Activated T-helper 1 cell treated with anti-CD3 and anti-CD28 coated beads, Interleukin-2, amount 50 U/mL, for 16 hours (primary cell): ENCODE measurements at regions not wholly inside any gene's neighbourhood (a gene's known extent, or its start where the extent isn't known, plus 50 kb on each side); places are given as distances from the start of the nearest gene placed in this dataset.
A peak's percentile ranks its signal among the peaks of the same experiment; 100 is the strongest.
"Not testable (repeated sequence)": the region's sequence is repeated elsewhere in the genome, so short reads cannot be mapped to it uniquely, and the experiment has no call there.

Experiments
- DNase-seq, 2 donors: peaks; one replicate each; pipeline ENCODE4 v3.0.0-alpha.2; 2020; ENCODE audit warnings: low read depth in 1 of 2, low spot score in 1 of 2

DNA sequence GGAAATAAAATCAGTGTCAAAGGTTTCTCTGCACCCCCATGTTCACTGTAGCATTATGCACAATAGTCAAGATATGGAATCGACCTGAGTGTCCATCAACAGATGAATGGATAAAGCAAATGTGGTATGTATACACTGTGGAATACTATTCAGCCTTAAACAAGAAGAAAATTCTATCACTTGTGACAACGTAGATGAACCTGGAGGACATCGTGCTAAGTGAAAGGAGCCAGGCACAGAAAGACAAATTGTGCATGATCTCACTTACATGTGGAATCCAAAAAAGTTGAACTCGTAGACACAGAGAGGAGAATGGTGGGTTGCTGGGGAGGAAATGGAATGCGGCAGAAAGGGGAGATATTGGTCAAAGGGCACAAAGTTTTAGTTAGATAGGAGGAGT lies 136.3 kb upstream of the ESR1 start:
- no peak for DNase-seq

DNA sequence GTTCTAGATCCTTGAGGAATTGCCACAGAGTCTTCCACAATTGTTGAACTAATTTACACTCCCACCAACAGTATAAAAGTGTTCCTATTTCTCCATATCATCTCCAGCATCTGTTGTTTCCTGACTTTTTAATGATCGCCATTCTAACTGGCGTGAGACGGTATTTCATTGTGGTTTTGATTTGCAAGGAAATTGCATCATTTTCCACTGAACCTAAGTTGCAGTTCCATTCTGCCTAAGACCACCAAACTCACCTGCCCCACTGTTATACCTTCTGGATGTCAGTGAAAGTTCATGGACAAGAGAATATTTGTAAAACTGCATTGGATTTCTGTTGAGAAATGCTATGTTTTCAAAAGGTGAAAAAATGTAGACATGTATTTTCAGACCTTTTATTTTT lies 132.9 kb upstream of the ESR1 start:
- no peak for DNase-seq

DNA sequence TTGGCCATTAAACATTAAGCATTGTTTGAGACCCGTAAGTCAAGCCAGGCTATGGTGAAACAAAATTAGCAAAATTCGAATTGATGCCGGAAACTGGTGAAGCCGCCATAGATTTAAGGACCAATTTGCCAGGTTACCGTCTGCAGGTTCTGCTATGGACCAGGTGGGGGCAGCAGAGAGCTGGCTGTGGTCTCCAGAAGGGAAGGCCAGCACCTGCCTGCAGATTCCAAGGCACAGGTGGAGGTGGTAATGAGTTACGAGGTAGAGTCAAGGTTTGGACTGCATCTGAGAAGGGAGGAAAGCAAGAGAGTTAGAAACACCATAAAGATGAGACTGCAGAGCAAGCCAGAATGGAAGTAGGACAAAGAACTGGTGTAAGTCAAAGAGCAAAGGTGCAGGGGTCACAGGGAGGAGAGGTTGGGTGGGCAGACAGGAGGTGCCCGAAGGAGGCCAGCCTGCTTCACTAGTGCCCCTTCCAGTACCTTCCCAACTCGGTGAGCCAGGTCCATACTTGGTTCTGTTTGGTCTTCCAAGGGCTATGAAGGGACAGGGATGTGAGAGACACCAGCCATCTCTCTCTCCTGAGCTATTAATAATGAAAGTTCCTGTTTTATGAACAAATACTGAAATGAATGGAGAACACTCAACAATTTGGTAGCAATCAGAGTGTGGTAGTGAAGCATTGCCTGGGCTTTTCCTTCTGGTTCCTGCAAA lies 131.6 kb upstream of the ESR1 start:
- DNase-seq: peak in 1 of 2 donors; percentile 11

DNA sequence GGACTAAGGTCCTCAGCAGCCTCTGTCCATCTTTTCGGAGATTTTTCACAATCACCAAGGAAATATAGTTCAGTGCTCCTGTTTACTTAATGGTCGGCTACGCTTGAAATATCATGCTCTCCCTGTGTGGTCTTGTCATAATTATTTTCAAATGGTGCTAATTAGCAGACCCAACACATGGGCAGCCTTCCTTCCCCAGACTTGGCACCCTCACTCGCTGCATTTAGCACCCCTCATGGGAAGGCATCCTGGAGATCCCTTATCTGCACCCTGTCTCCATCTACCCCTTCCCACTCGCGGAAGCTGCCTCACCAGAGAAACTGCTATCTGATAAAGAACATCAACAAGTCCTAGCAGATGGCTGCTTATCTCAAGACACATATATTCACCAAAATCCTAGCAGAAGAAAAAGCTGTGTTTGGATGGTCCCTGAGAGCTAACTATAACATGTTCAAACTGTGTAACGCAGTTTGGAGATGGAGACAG lies 131.0 kb upstream of the ESR1 start:
- DNase-seq: no peak

DNA sequence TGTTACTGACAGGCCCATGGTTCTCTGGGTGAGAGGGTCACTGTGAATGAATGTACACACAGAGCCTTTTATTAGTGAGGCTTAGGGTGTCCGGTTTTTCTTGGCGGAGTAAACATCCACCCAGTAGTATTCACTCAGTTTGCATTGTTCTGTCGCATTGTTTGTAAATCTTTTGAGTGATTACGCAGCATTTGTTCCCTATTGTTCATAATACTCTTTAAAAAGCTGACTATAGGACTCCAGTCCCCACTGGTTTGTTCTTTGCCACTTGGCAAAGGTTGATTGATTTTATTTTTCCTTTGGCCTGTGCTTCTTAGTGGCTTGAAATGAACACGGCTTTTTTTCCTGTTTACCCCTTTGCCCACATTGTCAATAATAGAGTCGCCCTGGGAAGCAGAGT lies 130.1 kb upstream of the ESR1 start:
- DNase-seq: no peak

DNA sequence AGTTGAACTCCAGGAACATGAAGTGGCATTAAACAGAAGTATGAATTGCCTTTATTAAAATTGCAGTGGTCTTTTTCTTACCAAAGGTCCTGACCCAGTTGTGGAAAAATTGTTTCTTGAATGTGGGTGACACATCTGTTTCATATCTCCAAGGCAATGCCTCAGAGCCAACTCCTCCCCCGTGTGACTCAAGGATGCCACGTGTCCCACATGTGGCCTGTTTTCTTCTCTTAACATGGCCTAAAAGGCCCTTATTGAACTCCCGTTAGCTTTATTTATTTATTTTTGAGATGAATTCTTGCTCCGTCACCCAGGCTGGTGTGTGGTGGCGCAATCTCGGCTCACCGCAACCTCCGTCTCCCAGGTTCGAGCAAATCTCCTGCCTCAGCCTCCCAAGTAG lies 128.4 kb upstream of the ESR1 start:
- no peak for DNase-seq

DNA sequence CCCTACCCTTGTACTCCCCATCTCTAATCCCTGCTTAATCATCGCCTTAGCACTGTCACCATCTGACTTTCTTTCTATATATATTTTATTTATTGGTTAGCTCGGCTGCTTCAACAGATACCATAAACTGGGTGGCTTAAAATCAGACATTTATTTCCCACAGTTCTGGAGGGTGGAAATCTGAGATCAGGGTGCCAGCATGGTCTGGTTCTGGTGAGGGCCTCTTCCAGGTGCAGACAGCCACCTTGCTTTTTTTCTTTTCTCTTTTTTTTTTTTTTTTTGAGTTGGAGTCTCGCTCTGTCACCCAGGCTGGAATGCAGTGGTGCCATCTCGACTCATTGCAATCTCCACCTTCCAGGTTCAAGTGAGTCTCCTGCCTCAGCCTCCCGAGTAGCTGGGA lies 127.5 kb upstream of the ESR1 start:
- no peak for DNase-seq

DNA sequence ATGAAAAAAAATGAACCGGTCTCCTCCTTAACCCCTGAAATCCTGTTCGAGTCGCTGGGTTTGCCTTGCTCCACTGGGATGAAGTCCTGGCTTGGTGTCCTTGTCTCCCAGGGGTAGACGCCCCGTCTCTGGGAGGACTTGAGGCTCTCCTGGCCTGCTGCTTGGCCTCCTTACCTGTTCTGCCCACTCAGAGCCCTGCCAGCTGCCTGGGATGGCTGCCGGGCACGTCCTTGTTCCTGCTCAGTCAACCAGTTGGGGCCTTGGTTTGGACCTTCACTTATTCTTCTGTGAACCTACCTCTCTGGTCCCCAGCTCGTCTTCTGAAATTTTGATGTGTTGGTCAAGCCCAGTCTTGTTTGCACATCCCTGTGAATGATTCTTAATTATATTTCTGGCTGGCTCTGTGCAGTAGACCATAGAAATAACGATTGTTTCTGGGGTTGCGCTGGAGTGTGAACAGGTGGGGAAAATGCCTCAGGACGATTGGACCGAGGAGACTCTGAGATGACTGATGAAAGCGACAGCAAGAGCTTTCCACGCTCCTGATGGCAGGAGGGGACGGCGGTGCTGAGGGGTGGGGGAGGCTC lies 126.5 kb upstream of the ESR1 start:
- DNase-seq: no peak

DNA sequence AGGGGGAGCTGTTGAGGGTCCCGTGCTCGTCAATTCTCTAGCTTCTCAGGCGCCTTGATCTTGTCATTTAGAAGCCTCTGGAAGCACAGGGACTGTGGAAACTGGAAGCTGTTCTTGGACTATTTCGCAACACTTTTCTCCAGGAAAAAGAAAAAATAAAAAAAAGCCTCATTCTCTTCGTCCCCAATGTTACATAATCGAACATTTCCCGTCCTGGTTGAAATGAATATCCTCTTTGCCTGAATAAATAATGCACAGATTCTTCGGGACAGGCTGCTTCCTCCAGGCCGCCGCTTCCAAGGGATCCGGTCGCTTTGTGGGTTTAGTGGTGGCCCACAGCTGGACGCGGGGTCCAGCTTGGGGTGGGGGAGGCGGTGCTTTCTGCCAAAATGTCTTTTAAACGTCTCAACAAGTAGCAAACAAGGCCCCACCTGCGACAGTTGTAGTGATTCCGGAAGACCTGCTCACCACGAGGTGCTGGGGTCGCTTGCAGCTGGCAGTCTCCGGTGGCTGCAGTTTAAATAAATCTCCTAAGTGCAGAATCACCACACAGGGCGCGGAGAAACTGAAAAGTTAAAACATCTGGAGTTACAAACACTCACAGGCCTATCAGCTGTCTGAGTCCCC lies 125.9 kb upstream of the ESR1 start:
- DNase-seq: no peak

DNA sequence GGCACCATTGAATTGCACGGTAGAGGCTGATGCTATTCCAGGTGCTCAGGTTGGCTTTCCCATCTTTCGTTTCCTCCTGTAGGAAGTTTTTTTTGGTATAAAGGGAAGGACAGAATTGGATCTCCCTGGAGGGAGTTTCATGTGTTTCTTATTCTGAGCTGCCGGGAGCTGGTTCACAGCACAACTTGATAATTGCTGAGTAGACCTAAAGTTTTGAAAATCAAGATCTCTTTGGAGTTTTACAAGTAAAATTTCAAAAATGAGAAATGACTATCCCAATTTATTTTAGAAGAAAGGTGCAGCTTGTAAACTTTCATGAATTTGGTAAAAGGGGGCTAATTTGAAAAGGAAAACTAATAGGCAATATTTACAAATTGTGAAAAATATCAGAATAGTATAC lies 125.2 kb upstream of the ESR1 start:
- no peak for DNase-seq

DNA sequence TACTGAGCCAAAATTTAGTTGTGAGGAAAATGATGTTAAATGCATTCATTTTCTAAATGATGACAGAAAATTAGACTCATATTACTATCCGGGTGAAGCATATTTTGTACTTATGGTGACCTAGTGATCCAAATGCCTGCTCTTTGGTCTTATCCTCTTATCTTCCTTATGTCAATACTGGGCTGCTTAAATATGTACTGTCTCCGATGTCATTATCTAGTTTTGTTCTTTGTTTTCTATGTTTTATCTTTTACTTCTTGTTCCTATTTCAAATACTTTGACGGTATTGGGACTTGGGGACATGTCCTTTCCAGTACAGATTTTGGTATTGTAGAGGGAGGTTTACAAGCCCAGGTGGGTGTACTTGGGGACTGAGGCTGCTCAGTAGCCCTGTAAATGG lies 124.6 kb upstream of the ESR1 start:
- no peak for DNase-seq

DNA sequence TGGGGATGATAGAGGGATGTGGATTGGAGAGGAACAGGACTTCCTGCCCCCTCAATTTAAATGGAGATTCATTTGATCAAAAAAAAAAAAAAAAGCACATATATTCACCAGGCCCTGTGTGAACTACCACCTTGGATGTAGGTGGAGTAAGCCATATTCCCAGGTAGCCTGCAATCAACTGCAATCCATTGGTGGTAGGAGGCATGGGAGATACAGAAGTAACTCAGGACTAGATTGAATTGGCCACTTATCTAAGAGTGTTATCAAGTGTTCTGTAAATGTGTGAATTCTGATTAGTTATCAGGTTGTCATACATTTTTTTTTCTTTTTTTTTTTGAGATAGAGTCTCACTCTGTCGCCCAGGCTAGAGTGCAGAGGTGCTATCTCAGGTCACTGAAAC lies 124.1 kb upstream of the ESR1 start:
- no peak for DNase-seq

DNA sequence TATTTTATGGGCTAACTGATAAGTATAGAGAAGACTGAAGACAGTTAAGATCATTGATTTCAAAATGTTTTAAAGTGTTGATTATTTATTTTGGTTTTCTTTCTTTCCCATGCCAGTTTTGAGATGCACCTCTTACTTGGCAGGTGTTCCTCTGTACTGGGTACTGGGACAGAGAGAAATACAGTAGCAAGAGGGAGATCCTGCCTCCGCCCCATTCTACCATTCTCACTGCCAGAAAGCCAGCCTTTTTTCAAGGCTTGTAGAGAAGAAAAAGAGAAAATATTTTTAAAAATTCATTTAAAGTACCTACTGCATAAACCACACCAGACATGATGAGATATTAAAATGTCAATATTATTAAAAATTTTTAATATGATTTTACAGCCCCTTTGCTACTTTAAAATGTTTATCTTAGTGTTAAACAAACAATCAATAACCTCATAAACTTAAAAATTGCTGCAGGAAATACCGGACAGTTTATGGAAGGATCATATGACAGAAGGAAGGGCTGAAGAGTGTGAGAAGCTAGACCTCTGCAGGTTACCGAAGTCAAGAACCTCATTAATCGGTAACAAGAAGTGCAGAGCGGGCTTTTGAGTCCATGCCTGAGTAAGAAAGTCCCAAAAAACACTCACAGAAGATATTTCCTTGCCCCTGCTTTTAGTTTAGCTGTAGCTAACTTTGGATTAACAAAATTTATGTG lies 117.8 kb upstream of the ESR1 start:
- no peak for DNase-seq

DNA sequence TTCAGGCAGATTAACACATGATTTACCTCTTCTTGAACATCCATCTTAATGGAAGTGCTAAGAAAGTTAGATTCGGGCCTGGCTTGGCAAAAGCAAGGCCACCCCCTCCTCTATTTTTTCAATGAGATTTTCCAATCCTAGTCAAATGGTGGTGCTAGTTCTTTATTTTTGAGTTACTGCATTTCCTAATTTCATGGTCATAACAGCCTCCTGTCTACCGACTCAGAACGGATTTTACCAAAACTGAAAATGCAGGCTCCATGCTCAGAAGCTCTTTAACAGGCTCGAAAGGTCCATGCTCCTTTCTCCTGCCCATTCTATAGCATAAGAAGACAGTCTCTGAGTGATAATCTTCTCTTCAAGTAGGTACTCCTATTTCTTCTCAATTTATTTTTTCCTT lies 117.2 kb upstream of the ESR1 start:
- DNase-seq: no peak

DNA sequence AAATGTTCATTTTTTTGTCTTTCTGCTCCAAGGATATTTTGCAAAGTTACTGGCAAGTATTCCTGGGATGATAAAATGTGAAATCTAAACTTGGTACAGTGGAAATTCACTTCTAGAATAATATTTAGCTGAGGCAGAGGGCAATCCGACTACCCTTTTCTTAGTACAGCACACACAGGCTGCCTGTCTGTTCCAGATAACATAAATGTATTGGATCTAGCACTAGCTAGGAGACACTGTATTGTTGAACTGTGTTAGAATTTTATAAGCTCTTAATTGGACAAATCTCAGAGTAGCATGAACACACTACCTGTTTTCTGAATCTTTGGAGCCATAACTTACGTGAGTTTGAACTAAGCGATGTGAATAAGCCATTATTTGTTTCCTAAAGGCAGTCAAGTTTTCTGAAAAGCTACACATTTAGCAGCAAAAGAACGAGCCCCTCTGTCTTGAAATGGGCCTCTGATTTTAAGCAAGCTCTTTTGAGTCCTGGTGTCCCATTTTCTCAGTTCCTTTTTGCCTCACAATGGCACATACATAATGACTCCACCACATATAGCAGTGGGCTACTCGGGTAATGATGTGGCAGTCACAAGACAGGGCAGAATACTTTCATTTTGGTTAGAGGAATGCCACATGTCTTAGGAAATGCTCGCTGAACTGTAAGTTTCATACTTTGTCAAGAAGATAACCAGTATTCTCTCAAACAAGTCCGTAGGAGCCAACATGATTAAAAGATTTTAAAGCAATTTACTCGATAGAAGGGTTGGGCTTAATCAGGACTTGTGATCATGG lies 116.5 kb upstream of the ESR1 start:
- DNase-seq: no peak

DNA sequence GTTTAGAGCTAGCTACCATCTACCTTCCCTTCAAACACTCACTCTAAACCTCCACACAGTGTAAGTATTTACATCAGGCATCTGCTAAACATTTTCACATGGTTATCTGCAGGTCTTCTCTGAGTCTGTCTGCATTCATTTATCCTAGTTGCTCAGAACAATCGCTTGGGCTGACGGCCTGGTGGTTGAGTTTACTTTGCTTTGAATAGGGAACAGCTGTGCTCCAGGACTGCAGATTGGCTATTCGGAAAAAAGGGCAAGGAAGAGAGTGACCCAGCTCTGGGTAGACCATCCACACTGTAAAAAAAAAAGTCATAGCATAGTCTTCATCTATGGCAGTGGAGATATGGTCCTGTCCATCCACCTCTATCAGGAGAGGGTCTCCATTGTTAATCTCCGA lies 115.3 kb upstream of the ESR1 start:
- no peak for DNase-seq

DNA sequence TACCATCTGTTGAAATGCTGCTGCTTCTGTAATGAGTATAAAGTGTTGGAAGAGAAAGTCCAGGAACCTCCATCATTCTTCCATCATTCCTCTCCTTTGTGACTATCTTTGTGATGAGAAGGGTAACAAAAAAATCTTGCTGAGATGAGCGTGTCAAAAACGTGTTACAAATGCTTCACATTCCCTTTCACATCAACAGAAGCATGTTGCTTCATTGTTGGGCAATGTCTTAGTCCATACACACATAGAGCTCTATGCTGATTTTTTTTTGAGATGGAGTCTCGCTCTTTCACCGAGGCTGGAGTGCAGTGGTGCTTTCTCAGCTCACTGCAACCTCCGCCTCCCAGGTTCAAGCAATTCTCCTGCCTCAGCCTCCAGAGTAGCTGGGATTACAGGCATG lies 114.1 kb upstream of the ESR1 start:
- no peak for DNase-seq

DNA sequence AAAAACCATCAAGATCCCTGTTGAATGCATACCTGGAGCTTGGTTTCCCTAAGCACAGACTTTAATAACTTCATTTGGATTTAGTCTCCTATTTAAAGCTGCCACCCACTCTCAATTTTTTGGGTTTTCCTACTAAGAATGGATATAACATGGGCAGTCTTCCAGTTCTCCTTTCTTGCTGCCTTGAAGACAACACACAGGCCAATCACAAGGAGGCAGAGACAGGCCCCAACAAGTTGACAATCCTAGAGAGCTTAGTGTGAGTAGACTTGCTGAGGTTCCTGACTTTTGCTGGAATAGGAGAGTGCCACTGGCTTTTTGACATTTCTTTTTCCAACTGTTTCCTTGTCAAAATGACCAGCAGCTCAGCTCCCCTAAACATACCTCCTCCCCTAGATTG lies 112.3 kb upstream of the ESR1 start:
- no peak for DNase-seq

DNA sequence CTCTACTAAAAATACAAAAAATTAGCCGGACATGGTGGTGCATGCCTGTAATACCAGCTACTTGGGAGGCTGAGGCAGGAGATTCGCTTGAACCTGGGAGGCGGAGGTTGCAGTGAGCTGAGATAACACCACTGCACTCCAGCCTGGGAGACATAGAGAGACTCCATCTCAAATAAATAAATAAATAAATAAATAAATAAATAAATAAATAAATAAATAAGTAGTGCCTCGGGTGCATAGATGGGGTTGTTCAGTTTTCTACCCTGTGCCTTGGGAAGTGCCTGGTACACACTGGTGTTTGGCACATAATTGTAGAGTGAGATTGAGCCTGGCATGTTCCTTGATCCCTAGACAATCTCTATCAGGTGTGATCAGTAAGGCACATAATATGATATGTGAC lies 111.2 kb upstream of the ESR1 start:
- not testable (repeated sequence) for DNase-seq

DNA sequence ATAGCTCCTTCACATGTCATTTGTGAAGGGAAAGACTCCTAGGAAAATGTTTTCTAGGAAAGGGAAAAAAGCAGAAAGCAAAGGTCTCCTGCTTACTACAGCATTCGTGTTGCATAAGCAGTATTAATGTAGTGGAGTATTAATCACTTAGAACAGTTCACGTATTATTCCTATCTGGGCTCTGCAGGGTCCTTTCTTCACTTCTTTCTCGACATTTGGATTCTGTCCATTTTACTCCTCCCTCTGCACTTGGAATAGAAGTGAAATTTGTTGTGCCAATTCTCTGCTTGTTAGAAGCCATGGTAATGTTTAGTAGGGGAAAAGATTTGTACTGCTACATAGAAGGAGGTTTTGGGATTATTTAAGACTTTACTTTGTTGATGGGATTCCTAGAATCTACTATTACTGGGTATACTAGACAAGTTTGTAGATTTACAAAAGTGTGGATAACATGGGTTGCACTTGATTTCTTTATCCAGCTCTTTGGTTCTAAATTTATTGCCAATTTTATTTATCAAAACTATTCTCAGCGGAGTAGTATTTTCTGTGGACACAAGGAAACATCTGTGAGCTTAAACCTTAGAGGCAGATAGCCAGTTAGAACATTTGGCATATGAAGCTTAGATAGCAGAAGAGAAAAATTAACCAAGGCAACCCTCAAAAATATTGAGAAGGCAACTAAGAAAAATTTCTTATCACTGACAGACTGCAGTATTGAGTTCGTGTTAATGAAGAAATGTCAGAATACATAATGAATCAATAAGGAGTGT lies 108.4 kb upstream of the ESR1 start:
- no peak for DNase-seq

DNA sequence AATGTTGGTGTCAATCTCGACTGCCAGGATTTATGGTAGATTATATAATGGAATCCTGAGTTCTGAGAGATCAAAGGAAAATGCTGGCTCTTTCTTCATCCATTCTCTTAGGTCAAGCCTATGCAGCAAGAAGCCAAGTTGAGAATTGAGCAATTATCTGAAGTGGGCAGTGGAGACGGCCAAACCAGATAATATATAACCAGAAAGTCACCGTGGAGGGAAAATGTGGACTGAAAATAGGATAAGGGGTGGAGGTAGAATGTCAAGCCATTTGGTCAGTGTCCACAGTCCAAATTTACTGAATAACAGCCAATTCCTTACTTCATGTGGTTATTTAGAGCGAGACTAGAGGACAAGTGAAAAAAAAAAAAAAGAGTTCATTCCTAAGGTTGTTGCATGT lies 107.8 kb upstream of the ESR1 start:
- DNase-seq: no peak
